ENCODE measurements at regions not wholly inside any gene's neighbourhood (a gene's known extent, or its start where the extent isn't known, plus 50 kb on each side); places are given as distances from the start of the nearest gene placed in this dataset.

- TF ChIP-seq CTCF (IDR thresholded peaks at IDR 0.05) (no peak), POLR2A (IDR thresholded peaks at IDR 0.05) (no peak), POLR2AphosphoS5 (IDR thresholded peaks at IDR 0.05) (no peak)
Observed at GRCh38 chr4:187562345-187562744, 433.2 kb upstream of the ZFP42 start.

Measured in gastroesophageal sphincter (tissue), 3 donors.